ENCODE measurements at regions not wholly inside any gene's neighbourhood (a gene's known extent, or its start where the extent isn't known, plus 50 kb on each side); places are given as distances from the start of the nearest gene placed in this dataset.

- no peak overlapping the region for H3K4me3 ChIP-seq
- no peaks in the 10 kb centered on the region for H3K9me3 ChIP-seq
- 22 to 67% (median 58%) methylated on average over 3 of the region's 3 CpGs for WGBS, 3 donors
- H3K27ac ChIP-seq, result no peak overlapping the region
- DNase-seq, result peak; percentile 37 to 64 (median 44)
- H3K27me3 ChIP-seq, result no peaks in the 10 kb centered on the region
- H3K4me1 ChIP-seq (ENCODE audit: insufficient read depth), result no peaks in the 10 kb centered on the region
- no peaks in the 10 kb centered on the region for H3K36me3 ChIP-seq
- peak; percentile 52 to 90 (median 77) for TF ChIP-seq CTCF (IDR thresholded peaks at IDR 0.05)
- no peak for TF ChIP-seq POLR2A (IDR thresholded peaks at IDR 0.05)
- intact Hi-C loops (cut with DNase I), result loop anchor here (5.0 kb wide), 1 partner anchor 495 kb away; no protein-coding TSS in a partner anchor
Measured at GRCh38 chr12:104877103-104877705, 80.9 kb downstream of the SLC41A2 start.

DNA sequence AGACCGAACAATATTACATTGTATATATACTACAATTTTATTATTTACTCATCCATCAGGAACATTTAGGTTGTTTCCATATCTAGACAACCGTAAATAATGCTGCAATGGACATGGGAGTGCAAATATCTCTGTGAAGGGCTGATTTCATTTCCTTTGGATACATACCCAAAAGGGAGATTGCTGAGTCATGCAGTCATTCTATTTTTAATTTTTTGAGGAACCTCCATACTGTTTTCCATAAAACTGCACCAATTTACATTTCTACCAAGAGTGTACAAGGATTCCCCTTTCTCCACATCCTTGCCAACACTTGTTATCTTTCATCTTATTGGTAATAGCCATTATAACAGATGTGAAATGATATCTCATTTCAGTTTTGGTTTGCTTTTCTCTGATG lies 84.7 kb downstream of the SLC41A2 start:
- Histone ChIP-seq H3K4me1 (ENCODE audit: insufficient read depth) (no peaks in the 10 kb centered on the region), H3K36me3 (no peaks in the 10 kb centered on the region), H3K27ac (no peak overlapping the region), H3K9me3 (no peaks in the 10 kb centered on the region), H3K4me3 (no peak overlapping the region), H3K27me3 (no peaks in the 10 kb centered on the region)
- DNase-seq, result no peak
- intact Hi-C loops (cut with DNase I), result loop anchor here in 1 of 4 donors (5.0 kb wide), 1 partner anchor 671 kb away; no protein-coding TSS in a partner anchor
- TF ChIP-seq EP300 (IDR thresholded peaks at IDR 0.05), result no peak
- TF ChIP-seq CTCF (IDR thresholded peaks at IDR 0.05), result no peak
- no peak for TF ChIP-seq POLR2A (IDR thresholded peaks at IDR 0.05)
- 89 to 92% (median 89%) methylated on average over 2 of the region's 2 CpGs for WGBS, 3 donors

DNA sequence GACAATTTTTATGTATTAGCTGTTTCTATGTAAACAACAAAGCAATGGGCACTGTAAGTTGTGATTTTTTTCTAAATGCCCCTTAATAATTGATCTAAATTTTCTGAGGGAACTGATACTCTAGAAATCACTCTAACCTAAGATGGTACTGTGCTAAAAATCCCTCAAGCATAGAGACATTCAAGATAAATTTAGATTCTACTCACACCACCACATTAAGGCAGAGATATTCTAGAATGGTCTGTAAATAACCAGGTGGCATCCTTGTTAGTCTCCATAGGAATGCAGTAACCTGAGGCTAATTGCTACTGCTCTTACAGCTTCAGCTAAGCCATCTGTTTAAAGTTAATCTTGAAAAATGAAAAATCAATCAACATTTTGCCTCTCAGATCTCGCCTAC lies 87.3 kb downstream of the SLC41A2 start:
- no peaks in the 10 kb centered on the region for H3K4me1 ChIP-seq (ENCODE audit: insufficient read depth)
- no peak for TF ChIP-seq EP300 (IDR thresholded peaks at IDR 0.05)
- TF ChIP-seq POLR2A (IDR thresholded peaks at IDR 0.05), result no peak
- TF ChIP-seq CTCF (IDR thresholded peaks at IDR 0.05), result no peak
- intact Hi-C loops (cut with DNase I), result loop anchor here in 1 of 4 donors (5.0 kb wide), 1 partner anchor 668 kb away; no protein-coding TSS in a partner anchor
- H3K36me3 ChIP-seq, result no peaks in the 10 kb centered on the region
- 96 to 100% (median 99%) methylated on average over 1 of the region's 1 CpG for WGBS, 3 donors
- no peaks in the 10 kb centered on the region for H3K27me3 ChIP-seq
- no peak overlapping the region for H3K4me3 ChIP-seq
- H3K9me3 ChIP-seq, result no peaks in the 10 kb centered on the region
- DNase-seq, result no peak
- H3K27ac ChIP-seq, result no peak overlapping the region

DNA sequence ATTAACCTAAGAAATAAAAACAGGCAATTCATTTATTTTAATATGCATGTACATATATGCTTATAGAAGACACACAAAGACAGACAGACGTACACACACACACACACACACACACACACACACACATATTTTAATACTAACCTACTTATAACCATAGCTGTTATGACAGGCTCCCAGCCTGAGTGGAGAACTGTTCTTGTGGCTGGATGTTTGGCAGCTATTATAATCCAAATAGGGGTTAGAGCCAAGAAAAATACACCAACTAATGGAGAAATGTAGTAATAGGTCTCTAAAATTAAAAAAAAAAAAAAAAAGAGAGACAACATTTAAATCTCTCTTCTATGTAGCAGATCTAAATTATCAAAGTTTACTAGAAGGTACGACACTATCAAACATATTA lies 91.8 kb downstream of the SLC41A2 start:
- TF ChIP-seq POLR2A (IDR thresholded peaks at IDR 0.05) (no peak), CTCF (IDR thresholded peaks at IDR 0.05) (no peak), EP300 (IDR thresholded peaks at IDR 0.05) (no peak)
- 15 to 34% (median 16%) methylated on average over 2 of the region's 2 CpGs for WGBS, 3 donors
- Histone ChIP-seq H3K4me1 (ENCODE audit: insufficient read depth) (peaks cover 9% of the 10 kb centered on the region), H3K36me3 (no peaks in the 10 kb centered on the region), H3K27ac (no peak overlapping the region), H3K9me3 (no peaks in the 10 kb centered on the region), H3K4me3 (no peak overlapping the region), H3K27me3 (no peaks in the 10 kb centered on the region)
- intact Hi-C loops (cut with DNase I), result loop anchor here in 1 of 4 donors (10.0 kb wide), 2 partner anchors 81 to 411 kb away; partner anchors contain the start of gene CHST11
- DNase-seq, result peak in 2 of 5 donors; percentile 23 to 24

Measured in ovary (tissue), 7 donors.